ENCODE measurements at regions not wholly inside any gene's neighbourhood (a gene's known extent, or its start where the extent isn't known, plus 50 kb on each side); places are given as distances from the start of the nearest gene placed in this dataset.

GRCh38 chr11:22976146-22976545, 115.9 kb upstream of the CCDC179 start:
- Histone ChIP-seq H3K36me3 (ENCODE audit: control insufficient read depth, insufficient read depth, low read length) (no peaks in the 10 kb centered on the region), H3K4me3 (replicated peaks; ENCODE audit: low read depth, low read length) (no peak overlapping the region), H3K27me3 (replicated peaks; ENCODE audit: control insufficient read depth, insufficient read depth, low read length) (no peaks in the 10 kb centered on the region)
- no peak for TF ChIP-seq CTCF (IDR thresholded peaks at IDR 0.05; ENCODE audit: insufficient read depth, low read length, poor library complexity, severe bottlenecking)
- DNase-seq (ENCODE audit: extremely low read depth, insufficient read length) = no peak

GRCh38 chr11:22982903-22983302, 122.6 kb upstream of the CCDC179 start:
- Histone ChIP-seq H3K36me3 (ENCODE audit: control insufficient read depth, insufficient read depth, low read length) (no peaks in the 10 kb centered on the region), H3K27me3 (replicated peaks; ENCODE audit: control insufficient read depth, insufficient read depth, low read length) (no peaks in the 10 kb centered on the region), H3K4me3 (replicated peaks; ENCODE audit: low read depth, low read length) (no peak overlapping the region)
- no peak for DNase-seq (ENCODE audit: extremely low read depth, insufficient read length)
- TF ChIP-seq CTCF (IDR thresholded peaks at IDR 0.05; ENCODE audit: insufficient read depth, low read length, poor library complexity, severe bottlenecking) = no peak

- Histone ChIP-seq H3K36me3 (ENCODE audit: control insufficient read depth, insufficient read depth, low read length) (no peaks in the 10 kb centered on the region), H3K4me3 (replicated peaks; ENCODE audit: low read depth, low read length) (no peak overlapping the region), H3K27me3 (replicated peaks; ENCODE audit: control insufficient read depth, insufficient read depth, low read length) (no peaks in the 10 kb centered on the region)
- DNase-seq (ENCODE audit: extremely low read depth, insufficient read length) = no peak
- TF ChIP-seq CTCF (IDR thresholded peaks at IDR 0.05; ENCODE audit: insufficient read depth, low read length, poor library complexity, severe bottlenecking) = no peak
Measured at GRCh38 chr11:22984045-22984444, 123.8 kb upstream of the CCDC179 start.

- TF ChIP-seq CTCF (IDR thresholded peaks at IDR 0.05; ENCODE audit: insufficient read depth, low read length, poor library complexity, severe bottlenecking) = no peak
- H3K4me3 ChIP-seq (replicated peaks; ENCODE audit: low read depth, low read length) = no peak overlapping the region
- no peak for DNase-seq (ENCODE audit: extremely low read depth, insufficient read length)
- H3K27me3 ChIP-seq (replicated peaks; ENCODE audit: control insufficient read depth, insufficient read depth, low read length) = no peaks in the 10 kb centered on the region
- H3K36me3 ChIP-seq (ENCODE audit: control insufficient read depth, insufficient read depth, low read length) = no peaks in the 10 kb centered on the region
Measured at GRCh38 chr11:22989371-22989770, 129.1 kb upstream of the CCDC179 start.

- no peak for DNase-seq (ENCODE audit: extremely low read depth, insufficient read length)
- no peak overlapping the region for H3K4me3 ChIP-seq (replicated peaks; ENCODE audit: low read depth, low read length)
- H3K36me3 ChIP-seq (ENCODE audit: control insufficient read depth, insufficient read depth, low read length) = no peaks in the 10 kb centered on the region
- no peaks in the 10 kb centered on the region for H3K27me3 ChIP-seq (replicated peaks; ENCODE audit: control insufficient read depth, insufficient read depth, low read length)
- no peak for TF ChIP-seq CTCF (IDR thresholded peaks at IDR 0.05; ENCODE audit: insufficient read depth, low read length, poor library complexity, severe bottlenecking)
Measured at GRCh38 chr11:22991196-22991595, 130.9 kb upstream of the CCDC179 start.

GRCh38 chr11:23006730-23007129, 146.5 kb upstream of the CCDC179 start:
- no peak for TF ChIP-seq CTCF (IDR thresholded peaks at IDR 0.05; ENCODE audit: insufficient read depth, low read length, poor library complexity, severe bottlenecking)
- Histone ChIP-seq H3K27me3 (replicated peaks; ENCODE audit: control insufficient read depth, insufficient read depth, low read length) (no peaks in the 10 kb centered on the region), H3K36me3 (ENCODE audit: control insufficient read depth, insufficient read depth, low read length) (no peaks in the 10 kb centered on the region), H3K4me3 (replicated peaks; ENCODE audit: low read depth, low read length) (no peak overlapping the region)
- DNase-seq (ENCODE audit: extremely low read depth, insufficient read length) = no peak

All from GM06990 (cell line).